HS-27A (cell line): ENCODE measurements at regions not wholly inside any gene's neighbourhood (a gene's known extent, or its start where the extent isn't known, plus 50 kb on each side); places are given as distances from the start of the nearest gene placed in this dataset.
A peak's percentile ranks its signal among the peaks of the same experiment; 100 is the strongest.
"Not testable (repeated sequence)": the region's sequence is repeated elsewhere in the genome, so short reads cannot be mapped to it uniquely, and the experiment has no call there.

Experiments
- DNase-seq: peaks from one replicate; pipeline ENCODE4 v3.0.0-alpha.2; 2012; ENCODE audit warnings: low read depth, missing footprints

- DNase-seq: no peak
Measured at GRCh38 chr7:13715534-13715933, 273.9 kb downstream of the ETV1 start.

- DNase-seq: no peak
Measured at GRCh38 chr7:13717031-13717430, 272.4 kb downstream of the ETV1 start.

GRCh38 chr7:13724191-13724976 lies 265.1 kb downstream of the ETV1 start:
- DNase-seq: no peak

- DNase-seq: no peak
Measured at GRCh38 chr7:13724977-13725566, 264.4 kb downstream of the ETV1 start.

GRCh38 chr7:13725591-13725990 lies 263.9 kb downstream of the ETV1 start:
- no peak for DNase-seq

GRCh38 chr7:13727279-13727678 lies 262.2 kb downstream of the ETV1 start:
- DNase-seq: no peak

GRCh38 chr7:13727751-13728150 lies 261.7 kb downstream of the ETV1 start:
- no peak for DNase-seq

- DNase-seq: not testable (repeated sequence)
Measured at GRCh38 chr7:13728430-13728829, 261.0 kb downstream of the ETV1 start.

GRCh38 chr7:13731643-13732042 lies 257.8 kb downstream of the ETV1 start:
- no peak for DNase-seq

GRCh38 chr7:13737563-13737962 lies 251.9 kb downstream of the ETV1 start:
- no peak for DNase-seq

GRCh38 chr7:13742126-13742525 lies 247.3 kb downstream of the ETV1 start:
- DNase-seq: peak; percentile 41

GRCh38 chr7:13742811-13743210 lies 246.7 kb downstream of the ETV1 start:
- DNase-seq: peak; percentile 12

GRCh38 chr7:13743226-13743625 lies 246.2 kb downstream of the ETV1 start:
- DNase-seq: no peak

- DNase-seq: no peak
Measured at GRCh38 chr7:13745530-13745929, 243.9 kb downstream of the ETV1 start.

- no peak for DNase-seq
Measured at GRCh38 chr7:13748998-13749397, 240.5 kb downstream of the ETV1 start.

GRCh38 chr7:13749636-13750035 lies 239.8 kb downstream of the ETV1 start:
- no peak for DNase-seq

- no peak for DNase-seq
Measured at GRCh38 chr7:13751766-13752165, 237.7 kb downstream of the ETV1 start.

GRCh38 chr7:13757841-13758240 lies 231.6 kb downstream of the ETV1 start:
- no peak for DNase-seq

GRCh38 chr7:13765853-13766252 lies 223.6 kb downstream of the ETV1 start:
- not testable (repeated sequence) for DNase-seq

- DNase-seq: no peak
Measured at GRCh38 chr7:13770305-13770704, 219.2 kb downstream of the ETV1 start.

- DNase-seq: no peak
Measured at GRCh38 chr7:13774976-13775375, 214.5 kb downstream of the ETV1 start.

GRCh38 chr7:13777242-13777641 lies 212.2 kb downstream of the ETV1 start:
- no peak for DNase-seq

GRCh38 chr7:13778967-13779366 lies 210.5 kb downstream of the ETV1 start:
- DNase-seq: peak; percentile 49

- no peak for DNase-seq
Measured at GRCh38 chr7:13790611-13791010, 198.9 kb downstream of the ETV1 start.
